Heart left ventricle (tissue), 13 donors: ENCODE measurements at regions not wholly inside any gene's neighbourhood (a gene's known extent, or its start where the extent isn't known, plus 50 kb on each side); places are given as distances from the start of the nearest gene placed in this dataset.

ENCODE experiments used
- POLR2A ChIP-seq, 2 donors: fragments of 450-650 bp; IDR thresholded peaks; one replicate each; pipeline ENCODE4 v1.6.1; 2017; ENCODE audit warnings: antibody characterized with exemption in 2 of 2, mild to moderate bottlenecking in 2 of 2, moderate library complexity in 2 of 2
- TF ChIP-seq, protein P1 (sequence below), 12 donors: fragments of 200-600 bp; sonication (generic) in 4 of 12; IDR thresholded peaks; one replicate each; pipeline versions ENCODE4 v1.5.0 to v1.8.0; 2018 to 2022; ENCODE audit warnings: antibody characterized with exemption in 12 of 12, mild to moderate bottlenecking in 5 of 12
- donor health status: ischemic (EF 13 %, LVEDD 7.1; RV severe dilation, severe dysfunction).
- donor health status: DM: no; HTN: yes; CAD: no.
- donor health status: DM: no; HTN: no; CAD: no.
- donor health status: ischemic (EF 25% LVEDD 6.9; RV normal size, moderate dysfunction).
- donor health status: ischemic (EF 25% LVEDD 5.7; RV mildly dilated, moderate dysfunction).
- donor health status: ischemic (EF 35%, LVEDD 5.7; RV mildly dilated, moderate dysfunction).
- donor health status: nonischemic (EF 11% LVEDD 7.7; RV severe dilation, severe dysfunction).
- donor health status: DM: yes; HTN: yes; CAD: no.
- donor health status: PGD.
- donor health status: ischemic (EF 29% LVEDD 5.4; RV normal size, mild dysfunction).
- donor health status: nonischemic (EF 23%, LVEDD 6.1; RV moderate dilation, normal function).

- TF ChIP-seq, protein P1, sequence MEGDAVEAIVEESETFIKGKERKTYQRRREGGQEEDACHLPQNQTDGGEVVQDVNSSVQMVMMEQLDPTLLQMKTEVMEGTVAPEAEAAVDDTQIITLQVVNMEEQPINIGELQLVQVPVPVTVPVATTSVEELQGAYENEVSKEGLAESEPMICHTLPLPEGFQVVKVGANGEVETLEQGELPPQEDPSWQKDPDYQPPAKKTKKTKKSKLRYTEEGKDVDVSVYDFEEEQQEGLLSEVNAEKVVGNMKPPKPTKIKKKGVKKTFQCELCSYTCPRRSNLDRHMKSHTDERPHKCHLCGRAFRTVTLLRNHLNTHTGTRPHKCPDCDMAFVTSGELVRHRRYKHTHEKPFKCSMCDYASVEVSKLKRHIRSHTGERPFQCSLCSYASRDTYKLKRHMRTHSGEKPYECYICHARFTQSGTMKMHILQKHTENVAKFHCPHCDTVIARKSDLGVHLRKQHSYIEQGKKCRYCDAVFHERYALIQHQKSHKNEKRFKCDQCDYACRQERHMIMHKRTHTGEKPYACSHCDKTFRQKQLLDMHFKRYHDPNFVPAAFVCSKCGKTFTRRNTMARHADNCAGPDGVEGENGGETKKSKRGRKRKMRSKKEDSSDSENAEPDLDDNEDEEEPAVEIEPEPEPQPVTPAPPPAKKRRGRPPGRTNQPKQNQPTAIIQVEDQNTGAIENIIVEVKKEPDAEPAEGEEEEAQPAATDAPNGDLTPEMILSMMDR (IDR thresholded peaks at IDR 0.05), result no peak
- TF ChIP-seq POLR2A (IDR thresholded peaks at IDR 0.05), result no peak
Measured at GRCh38 chrX:9295551-9295950, 169.3 kb upstream of the TBL1X start.
